SU-DHL-6 (cell line): ENCODE measurements at regions not wholly inside any gene's neighbourhood (a gene's known extent, or its start where the extent isn't known, plus 50 kb on each side); places are given as distances from the start of the nearest gene placed in this dataset.

ENCODE experiments used
- EZH2phosphoT487 ChIP-seq: fragments of 200-600 bp; sonication (generic), shearing (Covaris generic); conservative IDR thresholded peaks from 2 replicates; pipeline ENCODE4 v1.6.1; 2018; ENCODE audit warnings: mild to moderate bottlenecking, antibody characterized with exemption, low read length, moderate library complexity, mixed read lengths
- TF ChIP-seq, protein P1 (sequence below): fragments of 200-600 bp; sonication (generic); IDR thresholded peaks from one replicate; pipeline ENCODE4 v1.5.1; 2017; ENCODE audit warnings: antibody characterized with exemption, mild to moderate bottlenecking, low read length, moderate library complexity; ENCODE audit not compliant: insufficient read depth, poor library complexity, severe bottlenecking

DNA sequence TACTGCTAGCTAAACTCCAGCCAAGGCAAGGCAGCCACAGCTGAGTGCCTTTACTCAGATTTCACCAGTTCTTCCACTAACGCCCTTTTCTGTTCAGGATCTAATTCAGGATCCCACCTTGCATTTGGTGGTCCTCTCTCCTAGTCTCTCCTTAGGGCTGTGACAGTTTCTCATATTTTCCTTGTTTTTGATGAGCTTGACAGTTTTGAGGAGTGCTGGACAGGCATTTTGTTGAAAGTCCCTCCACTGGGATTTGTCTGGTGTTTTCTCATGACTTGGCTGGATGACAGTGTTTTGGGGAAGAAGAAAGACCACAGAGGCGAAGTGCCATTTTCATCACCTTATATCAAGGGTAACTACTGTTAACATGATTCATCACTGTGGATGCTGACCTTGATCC is 162.3 kb upstream of the TSC22D1 start:
- TF ChIP-seq, protein P1, sequence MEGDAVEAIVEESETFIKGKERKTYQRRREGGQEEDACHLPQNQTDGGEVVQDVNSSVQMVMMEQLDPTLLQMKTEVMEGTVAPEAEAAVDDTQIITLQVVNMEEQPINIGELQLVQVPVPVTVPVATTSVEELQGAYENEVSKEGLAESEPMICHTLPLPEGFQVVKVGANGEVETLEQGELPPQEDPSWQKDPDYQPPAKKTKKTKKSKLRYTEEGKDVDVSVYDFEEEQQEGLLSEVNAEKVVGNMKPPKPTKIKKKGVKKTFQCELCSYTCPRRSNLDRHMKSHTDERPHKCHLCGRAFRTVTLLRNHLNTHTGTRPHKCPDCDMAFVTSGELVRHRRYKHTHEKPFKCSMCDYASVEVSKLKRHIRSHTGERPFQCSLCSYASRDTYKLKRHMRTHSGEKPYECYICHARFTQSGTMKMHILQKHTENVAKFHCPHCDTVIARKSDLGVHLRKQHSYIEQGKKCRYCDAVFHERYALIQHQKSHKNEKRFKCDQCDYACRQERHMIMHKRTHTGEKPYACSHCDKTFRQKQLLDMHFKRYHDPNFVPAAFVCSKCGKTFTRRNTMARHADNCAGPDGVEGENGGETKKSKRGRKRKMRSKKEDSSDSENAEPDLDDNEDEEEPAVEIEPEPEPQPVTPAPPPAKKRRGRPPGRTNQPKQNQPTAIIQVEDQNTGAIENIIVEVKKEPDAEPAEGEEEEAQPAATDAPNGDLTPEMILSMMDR: no peak
- no peak for TF ChIP-seq EZH2phosphoT487
